Liver (tissue), 8 donors: ENCODE measurements at regions not wholly inside any gene's neighbourhood (a gene's known extent, or its start where the extent isn't known, plus 50 kb on each side); places are given as distances from the start of the nearest gene placed in this dataset.

Experiments used
- DNase-seq: peaks from one replicate; pipeline ENCODE4 v3.0.0-alpha.2; 2017; ENCODE audit warnings: low spot score
- H3K27ac ChIP-seq, 2 donors: one replicate each; pipeline ENCODE4 v1.7.0; 2013; ENCODE audit warnings: inconsistent platforms in 2 of 2, low read length in 2 of 2, control low read depth in 1 of 2, low read depth in 1 of 2, mild to moderate bottlenecking in 1 of 2
- H3K27me3 ChIP-seq, 4 donors: one replicate each; pipeline versions ENCODE4 v1.6.1 to v1.7.0; 2013; ENCODE audit warnings: low read length in 3 of 4, inconsistent platforms in 1 of 4, mild to moderate bottlenecking in 1 of 4, moderate library complexity in 1 of 4; ENCODE audit not compliant: control insufficient read depth in 4 of 4, insufficient read depth in 4 of 4
- H3K36me3 ChIP-seq, 4 donors: one replicate each; pipeline versions ENCODE4 v1.6.1 to v1.7.0; 2013; ENCODE audit warnings: low read length in 3 of 4, mild to moderate bottlenecking in 3 of 4, low read depth in 1 of 4, moderate library complexity in 1 of 4; ENCODE audit not compliant: control insufficient read depth in 4 of 4, insufficient read depth in 3 of 4
- H3K4me1 ChIP-seq, 4 donors: one replicate each; pipeline versions ENCODE4 v1.6.1 to v1.7.0; 2013; ENCODE audit warnings: low read length in 3 of 4, mild to moderate bottlenecking in 3 of 4, moderate library complexity in 1 of 4; ENCODE audit not compliant: control insufficient read depth in 4 of 4, insufficient read depth in 4 of 4
- H3K4me3 ChIP-seq, 3 donors: one replicate each; pipeline versions ENCODE4 v1.6.1 to v1.7.0; 2013; ENCODE audit warnings: low read length in 3 of 3, control low read depth in 1 of 3, low read depth in 1 of 3, mild to moderate bottlenecking in 1 of 3
- H3K9ac ChIP-seq, 2 donors: one replicate each; pipeline ENCODE4 v1.7.0; 2013; ENCODE audit warnings: low read length in 2 of 2, mild to moderate bottlenecking in 2 of 2, moderate library complexity in 2 of 2, control low read depth in 1 of 2, low read depth in 1 of 2
- H3K9me3 ChIP-seq, 4 donors: one replicate each; pipeline versions ENCODE4 v1.6.1 to v1.7.0; 2013; ENCODE audit warnings: low read length in 3 of 4; ENCODE audit not compliant: control insufficient read depth in 4 of 4
- ATF3 ChIP-seq: IDR thresholded peaks from 2 replicates; pipeline ENCODE4 v1.6.1; 2016; ENCODE audit warnings: antibody characterized with exemption
- CTCF ChIP-seq: fragments of 150-350 bp; IDR thresholded peaks from 2 replicates; pipeline ENCODE4 v1.5.1; 2017; ENCODE audit warnings: improper control_type of control experiment, low read depth, low read length; ENCODE audit not compliant: missing input control
- EGR1 ChIP-seq, 2 donors: IDR thresholded peaks; 2 replicates each; pipeline ENCODE4 v1.6.1; 2016 to 2018; ENCODE audit warnings: antibody characterized with exemption in 2 of 2, low read depth in 2 of 2
- FOXA1 ChIP-seq: IDR thresholded peaks from 2 replicates; pipeline ENCODE4 v1.6.1; 2016; ENCODE audit warnings: antibody characterized with exemption
- FOXA2 ChIP-seq: IDR thresholded peaks from 2 replicates; pipeline ENCODE4 v1.6.1; 2016; ENCODE audit warnings: antibody characterized with exemption
- GABPA ChIP-seq, 2 donors: IDR thresholded peaks in 1 of 2; conservative IDR thresholded peaks in 1 of 2; 2 replicates each; pipeline ENCODE4 v1.6.1; 2016; ENCODE audit warnings: antibody characterized with exemption in 2 of 2, mild to moderate bottlenecking in 1 of 2, moderate library complexity in 1 of 2
- HNF4A ChIP-seq, 2 donors: conservative IDR thresholded peaks; 2 replicates each; pipeline ENCODE4 v1.6.1; 2016; ENCODE audit warnings: antibody characterized with exemption in 2 of 2, mild to moderate bottlenecking in 2 of 2
- HNF4G ChIP-seq: IDR thresholded peaks from 2 replicates; pipeline ENCODE4 v1.6.1; 2016; ENCODE audit warnings: antibody characterized with exemption
- JUND ChIP-seq, 2 donors: IDR thresholded peaks; 2 replicates each; pipeline ENCODE4 v1.6.1; 2016; ENCODE audit warnings: antibody characterized with exemption in 2 of 2
- MAX ChIP-seq: IDR thresholded peaks from 2 replicates; pipeline ENCODE4 v1.6.1; 2016; ENCODE audit warnings: antibody characterized with exemption
- NR2F2 ChIP-seq: IDR thresholded peaks from 2 replicates; pipeline ENCODE4 v1.6.1; 2016; ENCODE audit warnings: antibody characterized with exemption
- RAD21 ChIP-seq, 2 donors: IDR thresholded peaks; 2 replicates each; pipeline ENCODE4 v1.6.1; 2016; ENCODE audit warnings: antibody characterized with exemption in 2 of 2, mild to moderate bottlenecking in 2 of 2
- REST ChIP-seq: IDR thresholded peaks from 2 replicates; pipeline ENCODE4 v1.6.1; 2016; ENCODE audit warnings: antibody characterized with exemption, mild to moderate bottlenecking
- RXRA ChIP-seq, 2 donors: IDR thresholded peaks; 2 replicates each; pipeline ENCODE4 v1.6.1; 2017 to 2018; ENCODE audit warnings: antibody characterized with exemption in 2 of 2, mild to moderate bottlenecking in 1 of 2
- SP1 ChIP-seq: IDR thresholded peaks from 2 replicates; pipeline ENCODE4 v1.6.1; 2018; ENCODE audit warnings: antibody characterized with exemption, mild to moderate bottlenecking
- TAF1 ChIP-seq: conservative IDR thresholded peaks from 2 replicates; pipeline ENCODE4 v1.6.1; 2016; ENCODE audit warnings: antibody characterized with exemption, mild to moderate bottlenecking
- YY1 ChIP-seq: IDR thresholded peaks from 2 replicates; pipeline ENCODE4 v1.6.1; 2016; ENCODE audit warnings: antibody characterized with exemption, mild to moderate bottlenecking
- ZBTB33 ChIP-seq: IDR thresholded peaks from 2 replicates; pipeline ENCODE4 v1.6.1; 2016; ENCODE audit warnings: antibody characterized with exemption
- whole genome bisulfite sequencing: extraction: QIAGEN DNeasy Blood & Tissue Kit; methylation state at CpG from one replicate; pipeline ENCODE4 v1.1.7; 2013; 5-methylcytosine and 5-hydroxymethylcytosine counted together
- donor health status: healthy.
- donor health status: healthy.
- donor health status: healthy.
- donor health status: healthy.
- donor health status: healthy.

GRCh38 chr5:160918386-160918785 lies 66.4 kb upstream of the ATP10B start (continued):
- TF ChIP-seq REST (no peak), HNF4A (conservative IDR thresholded peaks at IDR 0.05) (no peak), ZBTB33 (no peak), RXRA (IDR thresholded peaks at IDR 0.05) (no peak), HNF4G (no peak), SP1 (no peak), NR2F2 (no peak), RAD21 (IDR thresholded peaks at IDR 0.05) (no peak)

- Histone ChIP-seq H3K9me3 (no peaks in the 10 kb centered on the region), H3K4me1 (no peaks in the 10 kb centered on the region)
- 34% methylated on average over 3 of the region's 3 CpGs for WGBS
Measured at GRCh38 chr5:160906090-160906489, 54.1 kb upstream of the ATP10B start.

More at GRCh38 chr5:160906090-160906489, 54.1 kb upstream of the ATP10B start:
- no peak for DNase-seq
- Histone ChIP-seq H3K4me3 (no peak overlapping the region), H3K27ac (no peak overlapping the region), H3K27me3 (peaks cover 0 to 10% (median 2%) of the 10 kb centered on the region in 4 donors), H3K9ac (no peak overlapping the region), H3K36me3 (no peaks in the 10 kb centered on the region)
- TF ChIP-seq JUND (IDR thresholded peaks at IDR 0.05), result no peak
- TF ChIP-seq CTCF, result no peak
- TF ChIP-seq GABPA (IDR thresholded peaks at IDR 0.05 in 1 of 2, conservative IDR thresholded peaks at IDR 0.05 in 1 of 2), result no peak
- TF ChIP-seq ZBTB33, result no peak
- TF ChIP-seq REST, result no peak
- TF ChIP-seq RAD21 (IDR thresholded peaks at IDR 0.05), result no peak
- TF ChIP-seq FOXA1, result no peak
- TF ChIP-seq ATF3, result no peak
- TF ChIP-seq NR2F2, result no peak
- TF ChIP-seq MAX, result no peak
- no peak for TF ChIP-seq EGR1 (IDR thresholded peaks at IDR 0.05; ENCODE audit: low read depth in 2 of 2)
- TF ChIP-seq RXRA (IDR thresholded peaks at IDR 0.05), result no peak
- no peak for TF ChIP-seq SP1
- TF ChIP-seq TAF1, result no peak
- no peak for TF ChIP-seq HNF4A (conservative IDR thresholded peaks at IDR 0.05)
- no peak for TF ChIP-seq YY1
- TF ChIP-seq FOXA2, result no peak
- TF ChIP-seq HNF4G, result no peak
